ENCODE measurements at regions not wholly inside any gene's neighbourhood (a gene's known extent, or its start where the extent isn't known, plus 50 kb on each side); places are given as distances from the start of the nearest gene placed in this dataset.

DNA sequence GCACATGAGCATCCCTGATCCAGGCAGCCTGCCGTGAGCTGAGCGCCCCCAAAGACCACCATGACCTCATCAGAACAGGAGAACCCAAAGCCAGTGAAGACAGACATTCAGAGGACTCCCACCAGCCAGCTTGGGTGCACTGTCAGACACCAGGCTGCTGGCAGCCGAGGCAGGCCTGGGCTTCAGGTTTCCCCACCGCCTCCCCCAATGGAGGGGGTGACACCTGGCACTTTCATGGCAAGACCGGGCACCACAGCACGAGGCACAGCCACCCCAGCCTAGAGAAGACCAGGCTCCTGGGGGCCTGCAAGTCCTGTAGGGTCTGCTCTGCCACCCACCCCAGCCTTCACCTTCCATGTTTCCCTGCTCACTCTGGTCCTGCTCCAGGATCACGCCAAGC, 140.5 kb downstream of the C16orf95 start:
- DNase-seq (ENCODE audit: low read depth) = no peak

DNA sequence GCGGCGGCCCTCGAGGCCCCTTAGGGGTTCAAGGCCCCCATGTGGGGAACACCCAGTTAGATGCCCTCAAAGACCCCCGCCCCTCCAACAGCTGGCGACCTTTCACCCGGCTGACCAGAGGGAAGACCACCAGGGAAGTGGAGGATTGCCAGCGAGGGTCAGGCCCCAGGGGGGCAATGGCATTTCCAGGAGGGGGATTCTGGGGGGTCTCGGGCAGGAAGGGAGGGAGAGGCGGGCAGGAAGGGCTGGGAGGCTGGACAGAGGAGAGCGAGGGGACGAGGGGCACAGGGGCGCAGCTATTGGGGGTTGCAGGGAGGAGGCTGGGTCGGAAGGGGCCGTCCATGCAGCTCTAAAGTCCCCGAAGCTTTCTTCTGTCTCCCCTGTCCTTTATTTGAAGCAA, 139.5 kb downstream of the C16orf95 start:
- DNase-seq (ENCODE audit: low read depth) = no peak

DNA sequence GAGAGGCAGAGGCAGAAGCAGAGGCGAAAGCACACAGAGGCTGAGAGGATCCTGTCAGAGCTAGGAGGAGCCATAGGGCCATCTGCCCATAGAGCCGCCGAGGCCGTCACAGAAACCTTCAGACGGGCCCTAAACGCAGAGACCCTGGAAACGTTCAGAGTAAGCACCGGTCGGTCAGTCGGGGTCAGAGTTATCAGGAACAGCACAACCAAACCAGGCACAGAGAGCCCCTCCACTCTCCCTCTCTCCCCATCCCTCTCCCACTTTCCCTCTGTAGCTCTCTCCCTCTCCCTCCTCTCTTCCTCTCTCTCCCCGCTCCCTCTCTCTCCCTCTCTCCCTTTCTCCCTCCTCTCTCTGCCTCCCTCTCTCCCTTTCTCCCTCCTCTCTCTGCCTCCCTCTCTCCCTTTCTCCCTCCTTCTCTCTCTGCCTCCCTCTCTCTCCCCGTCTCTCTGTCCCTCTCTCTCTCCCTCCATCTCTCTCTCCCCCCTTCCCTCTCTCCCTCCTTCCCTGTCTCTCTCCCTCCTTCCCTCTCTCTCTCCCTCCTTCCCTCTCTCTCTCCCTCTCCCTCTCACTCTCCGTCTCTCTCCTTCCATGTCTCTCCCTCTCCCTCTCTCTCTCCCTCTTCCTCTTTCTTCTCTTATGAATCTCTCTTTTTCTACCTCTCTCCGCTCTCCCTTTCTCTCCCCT, 138.9 kb downstream of the C16orf95 start:
- DNase-seq (ENCODE audit: low read depth) = no peak

DNA sequence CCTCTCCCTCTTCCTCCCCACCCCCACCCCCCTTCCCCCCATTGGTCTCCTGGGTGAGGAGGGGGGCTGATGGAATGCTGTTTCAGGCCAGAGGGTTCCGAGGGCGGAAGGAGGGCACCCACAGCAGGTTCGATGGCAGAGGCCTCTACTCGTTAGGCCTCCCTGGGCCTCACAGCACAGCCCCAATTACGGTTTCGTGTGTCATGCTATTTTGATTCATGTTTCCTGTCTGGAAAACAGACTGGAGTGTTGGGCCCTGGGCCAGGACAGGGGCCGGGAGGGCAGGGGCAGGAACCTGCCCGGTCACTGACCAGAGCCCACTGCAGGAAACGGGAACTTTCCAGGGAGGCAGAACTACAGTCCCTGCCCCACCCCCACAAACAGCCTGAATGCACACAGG, 138.2 kb downstream of the C16orf95 start:
- DNase-seq (ENCODE audit: low read depth) = peak; percentile 80

DNA sequence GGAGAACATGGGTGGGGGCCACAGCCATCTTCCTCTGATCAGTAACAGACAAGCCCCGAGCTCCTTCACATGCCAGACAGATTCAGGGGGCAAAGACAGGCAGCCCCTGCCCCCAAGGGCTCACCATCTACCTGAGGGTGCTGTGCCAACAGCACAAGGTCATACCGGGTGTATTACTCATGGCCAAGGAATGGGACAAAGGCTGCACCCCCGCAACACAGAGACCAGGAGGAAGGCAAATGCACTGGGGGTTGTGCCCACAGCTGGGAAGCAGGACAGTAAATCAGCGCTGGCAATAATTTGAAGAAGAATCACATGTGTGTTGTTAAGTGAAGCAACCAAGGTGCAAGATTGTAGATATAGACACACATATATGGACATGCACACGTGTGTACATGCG, 137.1 kb downstream of the C16orf95 start:
- DNase-seq (ENCODE audit: low read depth) = peak; percentile 41

DNA sequence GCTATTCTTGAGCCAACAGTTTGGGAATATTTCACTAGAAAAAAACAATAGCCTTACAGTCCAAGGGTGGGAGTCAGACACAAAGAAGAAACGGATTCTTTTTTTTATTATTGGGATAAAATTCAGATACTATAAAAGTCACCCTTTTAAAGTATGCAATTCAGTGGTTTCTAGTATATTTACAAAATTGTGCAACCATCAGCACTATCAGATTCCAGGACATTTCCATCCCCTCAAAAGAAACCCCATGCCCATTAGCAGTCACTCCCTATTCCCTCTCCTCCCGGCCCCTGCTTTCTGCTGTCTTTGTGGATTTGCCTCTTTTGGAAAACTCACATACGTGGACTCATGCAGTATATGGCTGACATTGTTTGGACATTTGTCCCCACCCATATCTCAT, 134.4 kb downstream of the C16orf95 start:
- no peak for DNase-seq (ENCODE audit: low read depth)

DNA sequence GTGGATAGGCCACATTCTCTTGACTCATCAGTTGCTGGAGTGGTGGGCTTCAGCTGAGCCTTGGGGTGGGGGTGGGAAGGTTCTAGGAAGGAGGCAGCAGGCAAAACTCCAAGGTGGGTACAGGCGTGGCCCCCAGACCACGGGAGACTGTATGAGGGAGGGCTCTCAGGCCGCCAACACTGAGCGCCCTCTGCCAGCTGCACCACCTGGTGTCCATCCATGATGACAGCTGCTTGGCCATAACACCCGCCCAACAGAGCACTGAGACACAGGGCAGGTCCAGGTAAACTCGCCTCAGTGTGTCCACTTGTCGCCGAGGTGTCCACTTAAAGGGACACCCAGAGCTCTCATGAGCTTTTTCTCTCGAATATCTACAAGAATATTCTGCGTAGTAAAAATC, 133.5 kb downstream of the C16orf95 start:
- DNase-seq (ENCODE audit: low read depth) = no peak

DNA sequence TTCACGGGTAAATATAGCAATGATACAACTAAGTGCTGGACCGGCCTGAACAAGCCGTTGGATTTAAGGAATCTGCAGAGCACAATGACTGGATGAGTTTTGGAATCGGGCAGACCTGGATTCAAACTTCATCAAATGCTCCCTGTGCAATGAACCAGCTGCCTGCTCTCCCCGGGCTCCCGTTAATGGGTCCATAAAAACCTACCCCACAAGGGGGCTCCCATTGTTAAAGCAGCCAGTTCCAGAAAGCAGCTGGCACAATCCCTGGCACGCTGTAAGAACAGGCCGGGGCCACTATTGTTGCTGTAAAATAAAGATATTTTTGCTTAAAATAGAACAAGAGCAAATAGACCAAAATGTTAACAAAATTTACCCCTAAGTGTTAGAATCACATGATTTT, 131.9 kb downstream of the C16orf95 start:
- DNase-seq (ENCODE audit: low read depth) = no peak

DNA sequence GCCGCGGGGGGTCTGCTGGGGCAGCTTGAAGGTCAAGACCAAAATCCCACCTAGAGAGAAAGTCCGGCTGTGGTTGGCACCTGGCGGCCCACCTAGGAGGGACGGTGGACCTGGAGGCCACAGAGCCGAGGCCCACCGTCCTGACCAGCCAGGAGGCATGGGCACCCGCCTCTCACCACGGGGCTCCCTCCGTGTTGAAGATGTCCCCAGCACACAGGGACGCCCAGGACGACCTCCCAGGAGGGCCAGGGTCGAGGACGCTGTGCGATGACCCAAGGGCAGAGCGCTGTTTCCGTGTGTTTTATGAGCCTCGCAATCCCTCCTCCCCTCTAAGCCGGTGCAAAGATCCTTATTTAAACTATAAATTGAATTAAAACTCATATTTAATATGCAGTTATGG, 131.2 kb downstream of the C16orf95 start:
- no peak for DNase-seq (ENCODE audit: low read depth)

DNA sequence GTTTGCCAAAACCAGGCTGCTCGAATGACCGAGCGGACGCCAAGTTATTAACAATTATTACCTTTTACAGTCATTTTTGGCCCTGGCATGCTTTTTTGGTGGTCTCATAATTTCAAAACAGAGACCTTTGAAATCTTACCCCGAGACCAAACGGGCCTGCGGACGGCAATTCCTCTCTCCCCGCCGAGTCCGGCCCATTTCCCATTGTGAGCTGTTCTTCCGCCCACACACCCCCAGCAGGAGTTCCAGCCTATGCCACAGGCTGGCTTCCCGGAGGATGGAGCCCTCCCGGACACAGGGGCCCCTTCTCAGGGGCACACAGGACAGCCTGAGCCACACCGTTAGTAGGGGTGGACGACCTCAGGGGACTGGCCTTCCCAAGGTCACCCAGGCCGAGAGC, 130.7 kb downstream of the C16orf95 start:
- DNase-seq (ENCODE audit: low read depth) = no peak

DNA sequence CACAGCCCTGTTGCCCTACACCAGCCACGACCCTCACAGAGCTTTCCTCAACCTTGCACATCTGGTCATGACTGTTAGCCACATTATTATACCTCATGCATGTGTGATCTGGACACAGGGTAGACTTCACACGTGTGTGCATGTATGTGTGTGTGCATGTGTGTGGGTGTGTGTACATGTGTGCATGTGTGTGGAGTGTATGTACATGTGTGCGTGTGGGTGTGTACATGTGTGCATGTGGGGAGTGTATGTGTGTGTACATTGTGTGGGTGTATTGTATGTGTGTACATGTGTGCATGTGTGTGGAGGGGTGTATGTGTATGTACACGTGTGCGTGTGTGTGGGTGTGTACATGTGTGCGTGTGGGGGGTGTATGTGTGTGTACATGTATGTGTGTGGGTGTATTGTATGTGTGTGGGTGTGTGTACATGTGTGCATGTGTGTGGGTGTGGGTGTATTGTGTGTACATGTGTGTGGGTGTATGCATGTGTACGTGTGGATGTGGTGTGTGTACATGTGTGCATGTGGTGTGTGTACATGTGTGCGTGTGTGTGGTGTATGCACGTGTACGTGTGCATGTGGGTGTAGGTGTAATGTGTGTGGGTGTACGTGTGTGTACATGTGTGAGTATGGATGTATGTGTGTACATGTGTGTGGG, 130.2 kb downstream of the C16orf95 start:
- no peak for DNase-seq (ENCODE audit: low read depth)

DNA sequence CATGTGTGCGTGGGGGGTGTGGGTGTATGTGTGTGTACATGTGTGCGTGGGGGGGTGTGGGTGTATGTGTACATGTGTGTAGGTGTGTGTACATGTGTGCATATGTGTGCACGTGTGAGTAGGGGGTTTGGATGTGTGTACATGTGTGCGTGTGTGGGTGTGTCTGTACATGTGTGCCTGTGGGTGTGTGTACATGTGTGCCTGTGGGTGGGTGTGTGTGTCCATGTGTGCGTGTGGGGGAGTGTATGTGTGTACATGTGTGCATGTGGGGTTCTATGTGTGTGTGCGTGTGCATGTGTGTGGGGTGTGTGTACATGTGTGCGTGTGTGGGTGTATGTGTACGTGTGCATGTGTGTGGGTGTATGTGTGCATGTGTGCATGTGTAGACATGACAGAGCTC, 129.1 kb downstream of the C16orf95 start:
- DNase-seq (ENCODE audit: low read depth) = no peak

DNA sequence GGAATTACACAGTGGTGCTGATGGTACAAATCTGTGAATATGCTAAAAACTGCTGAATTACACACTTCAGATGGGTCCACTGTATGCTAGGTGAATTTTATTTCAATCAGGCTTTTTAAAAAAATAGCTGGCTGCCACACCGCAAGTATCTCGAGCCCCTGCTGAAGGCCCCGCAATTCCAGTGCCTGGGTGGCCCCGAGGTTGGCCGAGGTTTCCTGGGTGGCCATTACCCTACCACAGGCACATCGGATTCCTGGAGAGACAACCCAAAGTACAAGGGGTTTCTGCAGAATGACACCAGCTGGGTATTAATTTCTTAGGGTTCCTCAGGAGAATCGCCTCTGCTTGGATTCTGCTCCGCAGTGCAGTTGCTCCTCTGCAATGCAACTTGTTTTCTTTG, 127.8 kb downstream of the C16orf95 start:
- DNase-seq (ENCODE audit: low read depth) = no peak

DNA sequence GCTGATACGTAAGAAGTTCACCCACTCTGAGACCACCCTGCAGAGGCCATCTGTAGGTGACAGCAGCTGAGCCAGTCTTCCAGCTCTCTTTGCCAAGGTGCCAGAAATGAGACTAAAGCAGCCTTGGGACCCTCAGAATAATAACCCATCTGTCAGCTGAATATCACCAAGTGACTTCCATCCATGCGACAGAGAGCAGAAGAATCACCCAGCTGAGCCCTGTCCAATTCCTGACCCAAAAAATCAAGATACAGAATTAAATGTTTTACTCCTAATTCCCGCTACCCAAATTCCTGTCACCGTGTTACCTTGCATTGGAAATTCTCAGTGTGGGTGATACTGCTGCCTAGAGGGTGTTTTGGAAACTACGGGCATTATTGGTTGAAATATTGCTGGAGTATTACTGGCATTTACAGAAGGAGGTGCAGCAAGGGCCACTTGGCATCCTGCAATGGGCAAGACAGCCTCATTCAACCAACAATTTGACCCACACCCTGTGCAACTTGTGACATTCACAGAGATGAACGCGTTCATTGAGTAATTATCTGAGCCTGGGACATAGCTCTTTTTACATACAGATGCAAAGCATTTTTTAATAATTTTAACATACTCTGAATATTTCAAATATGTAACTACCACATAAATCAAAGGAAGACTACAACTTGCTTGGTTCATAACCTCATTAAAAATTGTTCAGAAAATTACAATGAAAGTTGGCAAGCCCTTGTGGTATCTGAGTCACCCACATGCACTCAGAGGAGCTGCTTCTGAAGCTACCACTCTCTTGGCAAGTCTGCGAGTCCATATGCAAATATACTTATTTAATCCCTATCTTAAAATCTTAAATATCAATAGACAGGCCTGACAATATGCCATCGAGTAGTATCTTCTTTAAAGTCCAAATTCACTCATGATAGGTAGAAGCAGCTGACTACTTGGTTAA, 126.6 kb downstream of the C16orf95 start:
- DNase-seq (ENCODE audit: low read depth) = no peak

DNA sequence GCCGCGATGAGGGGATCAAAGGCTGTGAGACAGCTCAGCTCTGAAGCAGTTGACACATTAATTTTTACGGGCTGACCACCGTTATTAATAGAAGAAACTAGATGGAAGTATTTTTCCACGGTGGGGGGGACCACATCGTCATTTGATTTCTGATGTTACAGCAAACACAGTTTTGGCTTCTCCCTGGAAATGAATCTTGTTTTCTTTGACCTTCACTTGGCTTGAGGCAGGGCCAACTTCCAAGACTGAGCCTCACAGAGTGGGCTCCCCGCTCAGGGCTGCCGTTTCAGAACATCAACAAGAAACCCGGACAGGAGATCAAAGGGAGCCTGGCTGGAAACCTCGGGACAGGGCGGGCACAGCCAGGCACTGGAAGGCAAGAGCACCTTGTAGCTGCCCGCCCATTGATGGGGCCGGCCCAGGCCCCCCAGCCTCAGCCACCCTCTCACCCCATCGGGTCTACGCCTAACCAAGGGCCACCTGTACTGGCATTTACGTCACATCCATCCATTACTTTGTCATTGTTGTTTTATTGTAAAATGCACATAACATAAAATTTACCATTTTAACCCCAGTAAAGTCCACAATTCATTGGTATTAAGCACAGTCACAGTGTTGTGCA, 124.6 kb downstream of the C16orf95 start:
- no peak for DNase-seq (ENCODE audit: low read depth)

DNA sequence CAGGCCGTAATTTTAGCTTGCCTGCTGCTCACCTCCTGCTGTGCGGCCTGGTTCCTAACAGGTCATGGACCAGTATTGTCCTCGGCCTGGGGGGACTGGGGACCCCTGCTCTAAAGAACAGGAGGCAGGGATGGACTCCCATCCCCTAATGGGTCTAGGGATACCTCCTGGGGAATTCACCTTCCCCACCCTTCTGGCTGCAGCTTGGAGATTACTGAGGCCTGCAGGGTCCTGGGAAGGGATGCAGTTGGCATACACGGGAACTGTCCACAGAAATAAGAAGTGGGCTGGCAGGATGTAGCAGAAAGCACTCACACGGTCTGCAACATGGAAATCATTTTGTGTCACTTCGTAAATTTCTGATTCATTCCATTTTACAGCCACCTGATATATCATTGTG, 123.0 kb downstream of the C16orf95 start:
- DNase-seq (ENCODE audit: low read depth) = no peak

DNA sequence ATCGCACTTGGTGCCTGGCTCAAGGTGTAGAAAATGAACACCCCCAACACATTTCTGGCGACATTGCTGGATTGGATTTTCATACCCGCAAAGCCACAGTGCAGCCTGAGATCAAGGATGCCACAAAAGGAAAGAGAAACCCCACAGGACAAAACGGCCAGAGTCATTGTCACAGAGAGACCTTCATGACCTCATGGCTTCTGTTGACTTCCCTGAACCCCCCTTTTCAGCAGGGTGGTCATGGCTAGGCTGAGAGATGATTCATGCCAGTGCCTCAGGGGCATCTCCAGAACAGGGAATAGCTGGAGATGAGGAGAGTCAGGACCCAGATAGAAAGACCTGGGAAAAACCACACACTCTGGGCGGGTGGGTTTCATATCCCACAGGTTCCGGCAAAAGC, 122.0 kb downstream of the C16orf95 start:
- DNase-seq (ENCODE audit: low read depth) = no peak

DNA sequence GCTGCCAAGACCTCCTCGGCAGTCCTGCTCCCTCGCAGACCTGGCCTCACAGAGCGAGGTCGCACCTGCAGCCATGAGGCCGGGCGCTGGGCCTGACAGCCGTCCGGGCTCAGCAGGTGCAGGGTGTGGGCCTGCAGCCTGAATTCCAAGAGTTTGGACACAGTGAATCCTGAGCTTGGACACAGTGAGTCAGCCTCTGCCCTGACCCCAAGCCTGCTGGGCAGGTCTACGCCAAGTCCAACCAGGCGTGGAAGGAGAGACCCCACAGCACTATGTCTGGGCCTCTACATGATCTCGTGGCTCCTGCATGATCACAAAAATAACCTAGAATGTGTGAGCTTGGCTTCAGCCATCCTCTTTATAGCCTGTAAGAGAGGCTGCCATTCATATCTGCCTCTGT, 121.0 kb downstream of the C16orf95 start:
- DNase-seq (ENCODE audit: low read depth) = no peak

DNA sequence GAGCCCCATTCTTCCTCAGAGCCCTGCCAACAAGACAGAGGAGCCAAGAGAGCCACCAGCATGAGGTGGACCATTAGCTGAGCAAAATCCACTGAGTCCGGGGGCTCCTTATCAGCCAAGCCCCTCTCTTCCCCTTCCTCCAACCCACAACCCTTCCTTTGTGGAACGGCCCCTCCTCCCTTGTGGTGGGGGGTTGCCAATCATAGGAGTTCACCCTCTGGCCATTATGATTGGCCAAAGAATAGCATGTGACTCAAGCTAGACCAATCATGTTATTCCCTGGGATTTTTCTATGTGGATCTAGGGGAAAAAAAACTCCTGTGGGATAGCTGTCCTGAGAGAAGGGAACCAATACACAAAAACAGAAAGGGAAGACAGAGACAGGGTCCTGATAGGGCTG, 120.5 kb downstream of the C16orf95 start:
- no peak for DNase-seq (ENCODE audit: low read depth)

DNA sequence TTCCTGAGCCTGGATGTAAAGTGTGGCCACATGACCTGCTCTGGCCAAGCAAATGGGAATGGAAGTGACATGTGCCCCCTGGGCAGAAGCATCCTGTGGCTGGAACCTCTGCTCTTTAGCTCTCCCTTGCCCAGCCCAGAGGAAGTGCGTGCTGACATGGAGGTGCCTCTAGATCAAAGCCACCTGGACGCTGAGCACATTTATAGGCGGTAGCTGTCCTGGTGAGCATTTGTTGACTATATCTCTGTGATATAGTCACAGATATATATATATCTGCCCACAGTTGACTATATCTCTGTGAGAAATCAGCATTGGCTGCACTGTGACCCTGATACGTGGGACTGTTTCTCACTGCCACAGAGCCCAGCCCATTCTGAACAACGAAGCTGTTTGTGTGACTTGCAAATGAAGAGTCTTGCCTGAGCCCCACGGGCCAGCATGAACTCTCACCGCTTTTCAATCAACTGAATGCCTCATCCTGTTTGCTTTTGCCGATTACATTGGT, 118.8 kb downstream of the C16orf95 start:
- DNase-seq (ENCODE audit: low read depth) = no peak

DNA sequence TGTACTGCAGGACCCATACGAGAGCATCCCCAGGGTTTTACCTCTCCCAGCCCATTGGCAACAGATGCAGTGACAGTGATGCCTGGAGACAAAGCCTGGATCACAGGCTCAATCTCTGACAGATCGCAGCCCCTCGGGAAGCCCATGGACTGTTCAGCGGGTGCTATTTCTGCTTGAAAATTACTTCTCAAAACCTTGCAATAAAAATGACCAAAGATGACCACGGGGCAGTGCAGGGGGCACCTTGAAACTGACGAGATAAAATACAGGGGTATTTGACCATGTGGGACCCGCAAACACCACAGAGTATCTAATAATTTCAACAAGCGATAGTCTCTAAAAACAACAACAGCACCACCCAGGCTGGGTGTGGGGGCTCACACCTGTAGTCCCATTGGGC, 118.3 kb downstream of the C16orf95 start:
- DNase-seq (ENCODE audit: low read depth) = no peak

DNA sequence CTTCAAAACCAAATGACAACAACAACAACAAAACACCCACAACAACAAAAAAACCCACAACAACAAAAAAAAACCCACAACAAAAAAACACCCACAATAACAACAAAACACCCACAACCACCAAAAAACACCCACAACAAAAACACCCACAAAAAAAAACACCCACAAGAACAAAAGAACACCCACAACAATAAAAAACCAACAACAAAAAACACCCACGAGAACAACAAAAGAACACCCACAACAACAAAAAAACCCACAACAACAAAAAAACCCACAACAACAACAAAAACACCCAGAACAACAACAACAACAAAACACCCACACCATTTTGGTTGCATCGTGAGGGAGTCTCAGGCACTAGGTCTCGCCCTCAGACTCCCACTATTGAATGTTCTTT, 117.8 kb downstream of the C16orf95 start:
- no peak for DNase-seq (ENCODE audit: low read depth)
